GOT3 (cell line): ENCODE measurements at regions not wholly inside any gene's neighbourhood (a gene's known extent, or its start where the extent isn't known, plus 50 kb on each side); places are given as distances from the start of the nearest gene placed in this dataset.

ENCODE experiments used
- DNase-seq: peaks from one replicate; lab custom pipeline; 2025; ENCODE audit warnings: mixed read lengths; lab: John Stamatoyannopoulos, UW

DNA sequence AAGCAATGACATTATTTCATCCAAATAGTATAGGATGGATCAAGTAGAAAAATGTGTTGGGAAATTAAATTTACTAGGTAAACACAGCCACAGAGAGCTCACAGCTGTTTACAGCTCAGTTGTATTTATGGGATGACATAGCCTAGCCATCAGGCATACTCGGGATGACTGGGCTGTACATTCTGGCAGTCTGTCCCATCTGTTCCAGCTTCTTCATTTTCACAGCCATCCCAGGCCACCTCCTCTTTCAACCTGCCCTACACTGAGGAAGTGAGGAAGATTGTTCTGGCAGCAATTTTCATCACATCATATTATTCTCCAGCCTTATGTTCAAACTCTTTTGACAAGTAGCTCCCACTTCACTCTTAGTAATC, 98.4 kb upstream of the PFN2 start:
- no peak for DNase-seq

GRCh38 chr3:150068440-150069153, 97.9 kb upstream of the PFN2 start:
- DNase-seq, result no peak

GRCh38 chr3:150067561-150067960, 96.9 kb upstream of the PFN2 start:
- no peak for DNase-seq

DNA sequence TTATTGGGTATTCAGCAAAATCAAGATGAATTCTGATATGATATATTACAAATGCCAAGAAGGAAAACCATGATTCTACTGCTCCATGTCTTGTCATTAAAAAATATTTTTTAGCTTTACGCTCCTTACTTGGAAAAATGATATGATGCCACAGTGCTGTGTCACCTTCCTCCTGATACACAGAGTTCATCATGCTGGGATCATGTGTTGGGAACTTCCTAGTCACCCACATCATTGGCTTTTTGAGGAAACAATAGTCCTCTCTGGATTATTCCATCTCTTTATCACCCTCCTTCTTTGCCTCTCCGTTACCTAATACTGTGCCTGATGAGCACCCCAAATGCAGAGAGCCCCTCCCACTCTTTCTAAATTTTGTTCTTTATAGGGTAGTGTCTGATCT, 94.3 kb upstream of the PFN2 start:
- no peak for DNase-seq

- DNase-seq, result no peak
Measured at GRCh38 chr3:150063237-150063636, 92.5 kb upstream of the PFN2 start.

- no peak for DNase-seq
Measured at GRCh38 chr3:150062492-150062891, 91.8 kb upstream of the PFN2 start.

GRCh38 chr3:150061288-150062024, 90.8 kb upstream of the PFN2 start:
- no peak for DNase-seq

GRCh38 chr3:150059729-150060128, 89.0 kb upstream of the PFN2 start:
- no peak for DNase-seq

DNA sequence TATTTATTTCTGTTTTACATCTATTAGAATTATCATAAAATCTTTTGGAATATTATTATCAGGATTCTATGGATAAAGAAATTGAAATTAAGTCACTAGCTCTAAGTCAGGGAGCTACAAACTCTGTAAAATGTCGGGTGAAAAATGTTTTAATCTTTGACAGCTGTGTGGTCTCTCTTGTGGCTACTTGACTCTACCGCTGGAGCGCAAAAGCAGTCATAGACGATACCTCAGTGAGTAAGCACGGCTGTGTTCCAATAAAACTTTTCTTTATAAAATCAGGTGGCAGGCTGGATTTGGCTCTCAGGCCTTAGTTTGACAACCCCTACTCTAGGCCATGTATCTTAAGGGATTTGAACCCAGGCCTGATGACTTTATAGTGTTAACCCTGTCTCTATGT, 88.5 kb upstream of the PFN2 start:
- no peak for DNase-seq

DNA sequence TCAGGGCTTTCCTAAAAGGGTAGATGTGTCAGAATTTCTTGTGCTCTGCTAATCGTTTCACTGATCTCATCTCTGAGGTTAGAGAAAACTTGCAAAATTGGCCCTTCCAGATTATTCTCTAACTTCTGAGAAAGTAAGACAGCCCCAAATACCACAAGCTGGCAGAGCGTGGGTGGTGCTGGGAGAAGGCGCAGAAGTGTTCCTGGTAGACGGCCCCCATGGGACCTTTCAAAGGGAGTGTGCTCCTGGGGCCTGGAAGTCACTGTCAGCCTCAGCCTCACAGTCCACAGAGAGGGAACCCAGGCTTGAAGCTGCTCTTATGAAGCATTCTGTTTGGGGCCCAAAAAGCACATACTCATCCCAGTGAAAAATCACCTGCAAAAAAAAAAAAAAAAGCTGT, 86.5 kb upstream of the PFN2 start:
- no peak for DNase-seq

DNA sequence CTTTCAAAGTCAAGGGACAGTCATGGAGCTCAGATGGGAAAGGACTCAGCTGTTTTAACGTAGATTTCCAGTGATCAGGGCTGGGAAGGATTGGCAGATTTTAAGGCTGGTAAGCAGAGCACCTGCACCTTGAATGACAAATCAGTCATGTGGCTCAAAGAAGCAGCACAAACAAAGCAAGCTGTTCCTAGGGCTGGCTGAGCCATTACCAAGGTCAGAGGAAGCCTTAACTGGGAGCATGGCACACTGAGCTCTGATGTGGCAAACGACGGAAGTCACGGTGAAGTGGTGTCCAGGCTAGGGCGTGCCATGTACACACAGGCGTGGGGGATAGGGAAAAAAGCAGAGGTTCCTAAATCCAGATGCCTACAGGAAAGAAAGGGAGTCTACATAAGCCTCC, 84.6 kb upstream of the PFN2 start:
- DNase-seq, result no peak

GRCh38 chr3:150054635-150055034, 83.9 kb upstream of the PFN2 start:
- DNase-seq, result no peak

- DNase-seq, result no peak
Measured at GRCh38 chr3:150050510-150050909, 79.8 kb upstream of the PFN2 start.

- DNase-seq, result no peak
Measured at GRCh38 chr3:150049317-150049716, 78.6 kb upstream of the PFN2 start.

DNA sequence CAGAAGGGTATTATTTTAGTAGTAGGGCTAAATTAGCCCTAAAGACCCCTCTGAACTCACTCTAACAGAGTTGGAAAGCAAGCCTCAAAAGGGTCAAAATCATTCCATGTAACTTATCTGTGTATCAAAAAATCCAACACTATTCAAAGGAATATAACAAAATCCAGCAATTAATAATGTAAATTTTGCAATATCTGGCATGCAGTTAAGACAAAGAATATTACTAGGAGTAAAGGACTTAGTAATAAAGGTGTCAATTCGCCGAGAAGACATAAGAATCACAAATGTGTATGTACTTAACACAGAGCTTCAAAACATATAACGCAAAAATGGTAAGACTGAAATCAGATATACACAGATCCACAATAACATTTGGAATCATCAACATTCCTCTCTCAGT, 71.2 kb upstream of the PFN2 start:
- DNase-seq, result no peak

GRCh38 chr3:150040097-150040496, 69.4 kb upstream of the PFN2 start:
- DNase-seq, result no peak

DNA sequence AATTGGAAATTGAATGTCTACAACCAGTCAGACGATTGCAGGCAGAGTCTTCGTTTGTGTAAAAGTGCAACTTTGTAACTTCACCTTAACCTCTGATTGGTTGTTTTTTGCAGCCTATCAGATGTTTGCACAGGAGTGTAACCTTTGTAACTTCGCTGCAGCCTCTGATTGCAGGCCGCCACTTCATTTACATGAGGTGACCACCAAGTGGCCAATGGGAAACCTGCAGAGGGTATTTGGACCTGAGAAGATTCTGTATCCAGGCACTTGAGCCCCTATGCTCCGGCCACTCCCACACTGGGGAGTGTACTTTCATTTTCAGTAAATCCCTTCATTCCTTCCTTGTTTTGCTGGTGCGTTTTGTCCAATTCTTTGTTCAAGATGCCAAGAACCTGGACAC, 68.1 kb upstream of the PFN2 start:
- DNase-seq, result no peak

DNA sequence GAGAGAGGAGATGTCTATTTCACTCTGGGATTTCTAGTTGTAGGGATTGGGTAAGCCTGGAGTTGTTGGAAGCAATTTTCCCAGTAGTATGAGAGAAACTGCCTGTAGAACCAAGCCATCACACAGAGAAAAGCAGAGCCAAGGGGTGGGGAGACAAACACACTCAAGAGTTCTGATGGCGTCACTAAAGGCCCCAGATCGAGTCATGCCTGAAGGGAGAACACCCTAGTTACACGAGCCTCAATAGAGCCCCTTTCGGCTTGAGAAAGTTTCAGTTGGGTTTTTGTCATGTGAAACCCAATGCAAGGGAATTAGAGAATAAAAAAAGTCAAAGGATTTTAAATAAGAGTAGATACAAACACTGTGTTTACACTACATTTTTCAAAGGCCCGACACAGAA, 66.1 kb upstream of the PFN2 start:
- DNase-seq, result no peak

DNA sequence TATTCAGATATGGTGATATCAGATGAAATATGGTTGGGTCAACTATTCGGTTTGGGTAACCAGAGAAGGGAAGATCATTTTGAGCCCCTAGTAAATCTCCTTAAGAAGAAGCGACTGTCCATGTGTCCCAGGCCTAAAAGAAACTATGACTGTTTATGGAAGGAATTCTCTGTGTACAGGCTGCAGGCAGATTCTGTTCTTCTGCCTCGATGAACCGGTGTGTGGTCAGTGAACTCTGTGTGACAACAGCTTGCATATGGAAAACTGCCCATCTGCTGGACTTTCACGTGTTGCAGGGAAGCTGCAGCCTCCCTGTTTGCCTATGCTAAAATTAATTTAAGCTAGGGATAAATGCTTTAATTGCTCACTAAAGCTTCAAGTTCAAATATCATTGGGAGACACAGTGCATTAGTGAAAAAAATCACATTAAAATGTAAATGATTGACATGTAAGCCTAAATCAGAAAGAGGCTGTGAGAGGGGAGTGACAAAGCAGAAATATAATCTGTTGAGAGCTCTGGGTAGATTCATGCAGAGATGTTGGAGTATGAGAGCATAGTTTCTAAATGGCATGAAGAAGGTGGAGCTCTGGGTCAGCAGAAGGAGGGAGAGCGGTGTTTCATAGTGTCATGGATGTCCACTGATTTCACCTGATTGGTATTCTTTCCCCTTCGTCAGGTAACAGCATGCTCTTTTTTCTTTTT, 65.4 kb upstream of the PFN2 start:
- no peak for DNase-seq

DNA sequence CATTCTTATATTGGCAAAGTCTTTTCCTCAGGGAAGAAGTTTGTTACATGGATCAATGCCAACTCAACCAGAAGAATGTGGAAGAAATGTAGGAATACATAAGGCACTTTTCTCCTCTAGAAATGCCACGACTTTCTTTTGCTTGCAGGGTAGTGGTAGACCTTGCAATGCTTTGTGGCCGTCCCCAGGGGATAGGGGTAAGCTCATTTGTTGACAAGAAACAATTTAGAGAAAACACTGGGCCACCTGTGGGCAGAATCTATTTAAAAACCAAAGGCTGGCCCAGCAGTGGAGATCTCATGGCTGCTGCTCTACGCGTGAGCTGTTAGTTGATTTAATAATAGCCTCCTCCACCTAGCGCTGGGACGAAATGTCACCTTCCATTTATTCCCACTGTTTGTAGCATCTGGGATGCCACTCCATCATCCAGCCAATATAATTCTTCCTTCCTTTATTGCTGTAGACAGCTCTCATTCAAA, 64.6 kb upstream of the PFN2 start:
- no peak for DNase-seq

GRCh38 chr3:150033721-150034120, 63.0 kb upstream of the PFN2 start:
- DNase-seq, result no peak

- DNase-seq, result no peak
Measured at GRCh38 chr3:150030841-150031240, 60.1 kb upstream of the PFN2 start.

DNA sequence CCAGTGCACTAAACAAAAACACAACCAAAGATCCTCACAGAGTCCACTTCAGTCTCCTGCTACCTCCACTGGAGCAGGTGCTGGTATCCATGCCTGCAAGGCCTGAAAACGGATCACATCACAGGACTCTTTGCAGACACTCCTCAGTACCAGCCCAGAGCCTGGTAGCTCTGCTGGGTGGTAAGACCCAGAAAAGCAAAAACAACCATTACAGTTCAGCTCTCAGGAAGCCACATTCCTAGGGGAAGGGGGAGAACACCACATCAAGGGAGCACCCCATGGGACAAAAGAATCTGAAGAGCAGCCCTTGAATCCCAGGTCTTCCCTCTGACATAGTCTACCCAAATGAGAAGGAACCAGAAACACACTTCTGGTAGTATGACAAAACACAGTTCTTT, 52.5 kb upstream of the PFN2 start:
- no peak for DNase-seq
